ENCODE measurements at regions not wholly inside any gene's neighbourhood (a gene's known extent, or its start where the extent isn't known, plus 50 kb on each side); places are given as distances from the start of the nearest gene placed in this dataset.

- no peak for TF ChIP-seq ATF1 (CRISPR knock-in tag; IDR thresholded peaks at IDR 0.05)
- TF ChIP-seq, protein P1, sequence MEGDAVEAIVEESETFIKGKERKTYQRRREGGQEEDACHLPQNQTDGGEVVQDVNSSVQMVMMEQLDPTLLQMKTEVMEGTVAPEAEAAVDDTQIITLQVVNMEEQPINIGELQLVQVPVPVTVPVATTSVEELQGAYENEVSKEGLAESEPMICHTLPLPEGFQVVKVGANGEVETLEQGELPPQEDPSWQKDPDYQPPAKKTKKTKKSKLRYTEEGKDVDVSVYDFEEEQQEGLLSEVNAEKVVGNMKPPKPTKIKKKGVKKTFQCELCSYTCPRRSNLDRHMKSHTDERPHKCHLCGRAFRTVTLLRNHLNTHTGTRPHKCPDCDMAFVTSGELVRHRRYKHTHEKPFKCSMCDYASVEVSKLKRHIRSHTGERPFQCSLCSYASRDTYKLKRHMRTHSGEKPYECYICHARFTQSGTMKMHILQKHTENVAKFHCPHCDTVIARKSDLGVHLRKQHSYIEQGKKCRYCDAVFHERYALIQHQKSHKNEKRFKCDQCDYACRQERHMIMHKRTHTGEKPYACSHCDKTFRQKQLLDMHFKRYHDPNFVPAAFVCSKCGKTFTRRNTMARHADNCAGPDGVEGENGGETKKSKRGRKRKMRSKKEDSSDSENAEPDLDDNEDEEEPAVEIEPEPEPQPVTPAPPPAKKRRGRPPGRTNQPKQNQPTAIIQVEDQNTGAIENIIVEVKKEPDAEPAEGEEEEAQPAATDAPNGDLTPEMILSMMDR (CRISPR knock-in tag; IDR thresholded peaks at IDR 0.05) = no peak
- TF ChIP-seq, protein P2, sequence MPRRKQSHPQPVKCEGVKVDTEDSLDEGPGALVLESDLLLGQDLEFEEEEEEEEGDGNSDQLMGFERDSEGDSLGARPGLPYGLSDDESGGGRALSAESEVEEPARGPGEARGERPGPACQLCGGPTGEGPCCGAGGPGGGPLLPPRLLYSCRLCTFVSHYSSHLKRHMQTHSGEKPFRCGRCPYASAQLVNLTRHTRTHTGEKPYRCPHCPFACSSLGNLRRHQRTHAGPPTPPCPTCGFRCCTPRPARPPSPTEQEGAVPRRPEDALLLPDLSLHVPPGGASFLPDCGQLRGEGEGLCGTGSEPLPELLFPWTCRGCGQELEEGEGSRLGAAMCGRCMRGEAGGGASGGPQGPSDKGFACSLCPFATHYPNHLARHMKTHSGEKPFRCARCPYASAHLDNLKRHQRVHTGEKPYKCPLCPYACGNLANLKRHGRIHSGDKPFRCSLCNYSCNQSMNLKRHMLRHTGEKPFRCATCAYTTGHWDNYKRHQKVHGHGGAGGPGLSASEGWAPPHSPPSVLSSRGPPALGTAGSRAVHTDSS (CRISPR knock-in tag; conservative IDR thresholded peaks at IDR 0.05) = no peak
- TF ChIP-seq PAX8 (CRISPR knock-in tag; IDR thresholded peaks at IDR 0.05; ENCODE audit: borderline replicate concordance) = no peak
- TF ChIP-seq ZFP90 (CRISPR knock-in tag; IDR thresholded peaks at IDR 0.05; ENCODE audit: borderline replicate concordance) = no peak
- no peak for TF ChIP-seq ZNF501 (CRISPR knock-in tag; IDR thresholded peaks at IDR 0.05)
- TF ChIP-seq NR1H2 (CRISPR knock-in tag; IDR thresholded peaks at IDR 0.05; ENCODE audit: borderline replicate concordance, low read depth) = no peak
- TF ChIP-seq KDM2A (CRISPR knock-in tag; IDR thresholded peaks at IDR 0.05; ENCODE audit: borderline replicate concordance, low read depth) = peak; percentile 19; the same call in 1 of the 2 replicates
These were observed 142.9 kb upstream of the WNT4 start for GRCh38 chr1:22285549-22286396.

Data from HepG2 (cell line).